Heart right ventricle (tissue), 16 donors: ENCODE measurements at regions not wholly inside any gene's neighbourhood (a gene's known extent, or its start where the extent isn't known, plus 50 kb on each side); places are given as distances from the start of the nearest gene placed in this dataset.
A peak's percentile ranks its signal among the peaks of the same experiment; 100 is the strongest.

Experiments used
- ATAC-seq, 8 donors: fragments of 200-7000 bp; cut with Tn5 transposase; one replicate each; pipeline ENCODE4 v1.9.1; 2020; ENCODE audit warnings: mild to moderate bottlenecking in 8 of 8, moderate library complexity in 8 of 8, moderate number of reproducible peaks in 1 of 8
- DNase-seq, 2 donors: peaks; one replicate each; pipeline ENCODE4 v3.0.0-alpha.2; 2020
- H3K27ac ChIP-seq, 10 donors: fragments of 200-600 bp; sonication (generic) in 2 of 10; one replicate each; pipeline versions ENCODE4 v1.5.0 to v1.8.0; 2020 to 2022; ENCODE audit warnings: mild to moderate bottlenecking in 3 of 10
- H3K27me3 ChIP-seq, 7 donors: fragments of 200-600 bp; one replicate each; pipeline ENCODE4 v1.8.0; 2021 to 2022; ENCODE audit warnings: mild to moderate bottlenecking in 2 of 7
- H3K36me3 ChIP-seq, 9 donors: fragments of 200-600 bp; sonication (generic) in 1 of 9; one replicate each; pipeline versions ENCODE4 v1.5.0 to v1.8.0; 2020 to 2022; ENCODE audit warnings: mild to moderate bottlenecking in 2 of 9
- H3K4me1 ChIP-seq, 9 donors: fragments of 200-600 bp; sonication (generic) in 1 of 9; one replicate each; pipeline versions ENCODE4 v1.5.0 to v1.8.0; 2020 to 2022; ENCODE audit warnings: mild to moderate bottlenecking in 4 of 9
- H3K4me3 ChIP-seq, 10 donors: fragments of 200-600 bp; sonication (generic) in 2 of 10; one replicate each; pipeline versions ENCODE4 v1.5.0 to v1.8.0; 2020 to 2022; ENCODE audit warnings: mild to moderate bottlenecking in 7 of 10, moderate library complexity in 2 of 10
- H3K9me3 ChIP-seq, 11 donors: fragments of 200-600 bp in 10 of 11; sonication (generic) in 2 of 11; one replicate each; pipeline versions ENCODE4 v1.5.0 to v1.8.0; 2013 to 2022; ENCODE audit warnings: mild to moderate bottlenecking in 2 of 11, control low read depth in 1 of 11, moderate library complexity in 1 of 11
- WGBS, 2 donors: extraction: QIAGEN DNeasy Blood & Tissue Kit; methylation state at CpG; one replicate each; pipeline ENCODE4 v1.1.7; 2013; ENCODE audit warnings: inconsistent platforms in 1 of 2; 5-methylcytosine and 5-hydroxymethylcytosine counted together
- intact Hi-C, 10 donors: fragments of 100-400 bp; cut with DNase I; formaldehyde crosslinking; loops; one replicate each; pipeline versions ENCODE4 v1.11.1 to v1.14.2; 2022
- TF ChIP-seq, protein P1 (sequence below), 9 donors: fragments of 200-600 bp; sonication (generic) in 2 of 9; IDR thresholded peaks; one replicate each; pipeline versions ENCODE4 v1.5.0 to v1.8.0; 2021 to 2022; ENCODE audit warnings: antibody characterized with exemption in 9 of 9, mild to moderate bottlenecking in 5 of 9, moderate library complexity in 1 of 9
- donor health status: Arrhythmogenic right ventricular cardiomyopathy.
- donor health status: ischemic (EF 13 %, LVEDD 7.1; RV severe dilation, severe dysfunction).
- donor health status: healthy with polysubstance abuse.
- donor health status: DM: no; HTN: yes; CAD: no.
- donor health status: DM: no; HTN: no; CAD: no.
- donor health status: ischemic (EF 25% LVEDD 6.9; RV normal size, moderate dysfunction).
- donor health status: ischemic (EF 25% LVEDD 5.7; RV mildly dilated, moderate dysfunction).
- donor health status: healthy.
- donor health status: DM: yes; HTN: yes; CAD: no.
- donor health status: Ischemic cardiomyopathy.
- donor health status: ischemic (EF 35%, LVEDD 5.7; RV mildly dilated, moderate dysfunction).
- donor health status: nonischemic (EF 11% LVEDD 7.7; RV severe dilation, severe dysfunction).
- donor health status: DM: yes; HTN: yes; CAD: no.
- donor health status: PGD.
- donor health status: ischemic (EF 29% LVEDD 5.4; RV normal size, mild dysfunction).
- donor health status: nonischemic (EF 23%, LVEDD 6.1; RV moderate dilation, normal function).

DNA sequence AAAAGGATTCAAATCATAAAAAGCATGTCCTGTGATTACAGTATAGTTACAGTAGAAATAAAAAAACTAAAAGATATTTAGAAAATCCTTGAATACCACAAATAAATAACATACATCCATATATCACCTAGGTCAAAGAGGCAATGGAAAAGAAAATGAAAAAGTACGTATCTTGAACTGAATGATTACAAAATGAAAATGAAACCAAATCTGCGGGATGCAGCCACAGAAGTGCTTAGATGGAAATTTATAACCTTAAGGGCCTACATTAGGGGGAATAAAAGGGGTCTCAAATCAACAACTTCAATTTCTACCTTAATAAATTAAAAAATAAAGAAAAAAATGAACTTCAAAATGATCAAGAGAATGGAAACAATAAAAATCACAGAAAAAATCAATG is 879.0 kb upstream of the CELF2 start:
- DNase-seq = no peak

DNA sequence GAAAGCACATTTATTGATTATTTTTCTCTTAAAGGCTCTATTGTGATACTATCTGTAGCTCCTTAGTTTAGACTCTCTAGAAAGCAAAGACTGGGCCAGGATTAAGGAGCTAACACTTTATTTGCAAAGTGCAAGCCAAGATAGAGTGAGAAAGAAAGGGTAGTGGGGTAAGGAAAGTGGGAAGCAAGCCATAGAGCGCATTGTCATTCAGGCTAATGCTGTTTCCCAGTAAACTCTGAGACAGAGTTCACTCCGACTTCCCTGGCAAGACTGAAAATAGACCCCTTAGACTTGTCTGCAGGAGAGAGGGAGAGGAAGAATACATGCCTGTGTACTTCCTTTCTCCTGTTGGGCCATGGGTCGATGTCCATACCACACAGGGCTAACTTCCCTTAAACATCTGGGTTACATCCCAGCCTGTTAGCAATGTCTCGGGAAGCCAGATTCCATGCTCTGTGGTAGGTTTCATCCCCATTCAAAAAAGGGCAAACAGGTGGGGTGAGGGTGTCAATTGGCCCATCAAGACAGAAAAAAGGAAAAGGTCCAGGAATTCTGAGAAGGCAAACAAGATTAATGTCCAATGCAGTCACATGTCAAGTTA is 875.8 kb upstream of the CELF2 start:
- TF ChIP-seq, protein P1, sequence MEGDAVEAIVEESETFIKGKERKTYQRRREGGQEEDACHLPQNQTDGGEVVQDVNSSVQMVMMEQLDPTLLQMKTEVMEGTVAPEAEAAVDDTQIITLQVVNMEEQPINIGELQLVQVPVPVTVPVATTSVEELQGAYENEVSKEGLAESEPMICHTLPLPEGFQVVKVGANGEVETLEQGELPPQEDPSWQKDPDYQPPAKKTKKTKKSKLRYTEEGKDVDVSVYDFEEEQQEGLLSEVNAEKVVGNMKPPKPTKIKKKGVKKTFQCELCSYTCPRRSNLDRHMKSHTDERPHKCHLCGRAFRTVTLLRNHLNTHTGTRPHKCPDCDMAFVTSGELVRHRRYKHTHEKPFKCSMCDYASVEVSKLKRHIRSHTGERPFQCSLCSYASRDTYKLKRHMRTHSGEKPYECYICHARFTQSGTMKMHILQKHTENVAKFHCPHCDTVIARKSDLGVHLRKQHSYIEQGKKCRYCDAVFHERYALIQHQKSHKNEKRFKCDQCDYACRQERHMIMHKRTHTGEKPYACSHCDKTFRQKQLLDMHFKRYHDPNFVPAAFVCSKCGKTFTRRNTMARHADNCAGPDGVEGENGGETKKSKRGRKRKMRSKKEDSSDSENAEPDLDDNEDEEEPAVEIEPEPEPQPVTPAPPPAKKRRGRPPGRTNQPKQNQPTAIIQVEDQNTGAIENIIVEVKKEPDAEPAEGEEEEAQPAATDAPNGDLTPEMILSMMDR (IDR thresholded peaks at IDR 0.05) = no peak
- DNase-seq = no peak
- Histone ChIP-seq H3K36me3 (no peaks in the 10 kb centered on the region), H3K4me1 (no peaks in the 10 kb centered on the region), H3K27ac (no peak overlapping the region), H3K4me3 (no peak overlapping the region), H3K27me3 (no peaks in the 10 kb centered on the region), H3K9me3 (no peaks in the 10 kb centered on the region)
- ATAC-seq = no peak
- WGBS, 2 donors = 73 to 75% methylated on average over 4 of the region's 4 CpGs
- intact Hi-C loops = no loop called here

More for the DNA sequence above, 879.0 kb upstream of the CELF2 start:
- H3K36me3 ChIP-seq = no peaks in the 10 kb centered on the region
- intact Hi-C loops = no loop called here
- H3K9me3 ChIP-seq = no peaks in the 10 kb centered on the region
- 69 to 82% methylated on average over 2 of the region's 2 CpGs for WGBS, 2 donors
- H3K27me3 ChIP-seq = no peaks in the 10 kb centered on the region
- TF ChIP-seq, protein P1 (IDR thresholded peaks at IDR 0.05) = no peak
- ATAC-seq = no peak
- no peak overlapping the region for H3K27ac ChIP-seq
- H3K4me3 ChIP-seq = peak overlapping the region in 6 of 10 donors; percentile 0 to 29 (median 23)
- no peaks in the 10 kb centered on the region for H3K4me1 ChIP-seq

DNA sequence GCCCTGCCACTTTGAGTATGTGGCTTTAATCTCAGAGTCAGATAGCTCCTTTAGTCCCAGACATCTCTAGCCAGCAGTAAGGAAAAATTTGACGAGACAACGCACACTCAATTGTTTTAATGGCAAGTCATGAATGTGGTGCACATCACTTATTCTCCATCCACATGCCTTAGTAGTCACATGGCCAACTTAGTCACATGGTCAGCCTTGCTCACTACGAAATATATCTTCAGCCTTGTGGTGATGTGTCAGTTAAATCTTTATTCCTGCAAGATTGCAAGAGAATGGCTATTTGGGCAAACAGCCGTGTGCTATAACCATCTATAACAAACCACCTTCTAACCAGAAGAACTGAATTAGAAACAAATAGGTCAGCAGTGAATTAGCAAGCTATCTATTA is 871.1 kb upstream of the CELF2 start:
- H3K36me3 ChIP-seq = no peaks in the 10 kb centered on the region
- DNase-seq (no peak), ATAC-seq (no peak)
- H3K27me3 ChIP-seq = no peaks in the 10 kb centered on the region
- intact Hi-C loops = no loop called here
- no peak overlapping the region for H3K27ac ChIP-seq
- no peaks in the 10 kb centered on the region for H3K9me3 ChIP-seq
- WGBS, 2 donors = 65 to 88% methylated on average over 4 of the region's 4 CpGs
- no peaks in the 10 kb centered on the region for H3K4me1 ChIP-seq
- TF ChIP-seq, protein P1 (IDR thresholded peaks at IDR 0.05) = no peak
- no peak overlapping the region for H3K4me3 ChIP-seq

DNA sequence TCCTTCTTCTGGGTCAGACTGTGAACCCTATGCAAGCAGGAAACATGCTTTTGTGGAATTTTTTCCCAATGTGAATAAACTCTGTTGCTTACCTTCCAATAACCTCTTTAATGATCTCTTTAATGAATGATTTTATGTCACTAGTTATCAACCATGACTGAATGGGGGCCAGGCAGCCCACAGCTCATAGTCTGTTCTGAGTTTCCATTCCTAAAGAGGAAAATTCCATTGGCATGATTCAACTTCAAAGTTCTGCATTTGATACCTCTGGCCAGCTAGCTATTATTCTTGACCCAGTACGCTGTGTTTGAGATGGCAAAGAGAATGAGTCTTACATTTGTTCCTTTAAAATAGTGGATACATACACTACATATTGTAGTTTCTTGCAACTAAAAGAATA is 867.8 kb upstream of the CELF2 start:
- 75 to 97% methylated on average over 1 of the region's 1 CpG for WGBS, 2 donors
- no peak overlapping the region for H3K4me3 ChIP-seq
- H3K27ac ChIP-seq = no peak overlapping the region
- DNase-seq = no peak
- no peaks in the 10 kb centered on the region for H3K9me3 ChIP-seq
- no peaks in the 10 kb centered on the region for H3K27me3 ChIP-seq
- no peaks in the 10 kb centered on the region for H3K36me3 ChIP-seq
- TF ChIP-seq, protein P1 (IDR thresholded peaks at IDR 0.05) = no peak
- ATAC-seq = no peak
- no peaks in the 10 kb centered on the region for H3K4me1 ChIP-seq
- intact Hi-C loops = no loop called here
